DND-41 (cell line): ENCODE measurements at regions not wholly inside any gene's neighbourhood (a gene's known extent, or its start where the extent isn't known, plus 50 kb on each side); places are given as distances from the start of the nearest gene placed in this dataset.

Experiments used
- ATAC-seq: fragments of 200-7000 bp; cut with Tn5 transposase; 3 replicates; pipeline ENCODE4 v1.9.1; 2021; ENCODE audit warnings: low read depth; ENCODE audit not compliant: insufficient read depth
- DNase-seq: peaks from one replicate; pipeline ENCODE4 v3.0.0-alpha.2; 2020
- H2AFZ ChIP-seq: 2 replicates; pipeline ENCODE4 v1.6.0; 2012; ENCODE audit warnings: low read depth, low read length
- H3K27ac ChIP-seq: 2 replicates; pipeline ENCODE4 v1.5.1; 2012; ENCODE audit warnings: low read length, inconsistent platforms
- H3K27me3 ChIP-seq: fragments of 200-600 bp; sonication (generic); 2 replicates; pipeline ENCODE4 v1.6.0; 2012; ENCODE audit warnings: low read length, mild to moderate bottlenecking, inconsistent platforms; ENCODE audit not compliant: insufficient read depth, poor library complexity
- H3K36me3 ChIP-seq: 2 replicates; pipeline ENCODE4 v1.5.1; 2012; ENCODE audit warnings: low read length, inconsistent platforms; ENCODE audit not compliant: insufficient read depth
- H3K4me1 ChIP-seq: 2 replicates; pipeline ENCODE4 v1.5.1; 2012; ENCODE audit warnings: mild to moderate bottlenecking, low read length; ENCODE audit not compliant: insufficient read depth
- H3K4me2 ChIP-seq: 2 replicates; pipeline ENCODE4 v1.6.0; 2012; ENCODE audit warnings: mild to moderate bottlenecking, moderate library complexity, low read length, inconsistent platforms; ENCODE audit not compliant: insufficient read depth
- H3K4me3 ChIP-seq, 2 experiments: fragments of 200-600 bp in 1 of 2; shearing (Covaris generic) in 1 of 2; 2 replicates each; pipeline ENCODE4 v1.5.1; 2012 to 2016; ENCODE audit warnings: inconsistent platforms in 2 of 2, low read length in 2 of 2, mild to moderate bottlenecking in 2 of 2, low read depth in 1 of 2, moderate library complexity in 1 of 2
- H3K79me2 ChIP-seq: 2 replicates; pipeline ENCODE4 v1.6.0; 2012; ENCODE audit warnings: low read length, inconsistent platforms; ENCODE audit not compliant: insufficient read depth
- H3K9ac ChIP-seq: 2 replicates; pipeline ENCODE4 v1.6.0; 2012; ENCODE audit warnings: low read depth, mild to moderate bottlenecking, inconsistent platforms, low read length, moderate library complexity
- H3K9me3 ChIP-seq: 2 replicates; pipeline ENCODE4 v1.5.1; 2012; ENCODE audit warnings: low read length, moderate library complexity, mild to moderate bottlenecking, inconsistent platforms; ENCODE audit not compliant: insufficient read depth, severe bottlenecking
- H4K20me1 ChIP-seq: 2 replicates; pipeline ENCODE4 v1.6.0; 2012; ENCODE audit warnings: low read length; ENCODE audit not compliant: insufficient read depth
- CTCF ChIP-seq: IDR thresholded peaks from 2 replicates; pipeline ENCODE4 v1.5.1; 2012; ENCODE audit warnings: borderline replicate concordance, low read length, moderate library complexity, mild to moderate bottlenecking; ENCODE audit not compliant: poor library complexity, severe bottlenecking; ENCODE audit errors: extremely low read depth
- EZH2 ChIP-seq: IDR thresholded peaks from 3 replicates; pipeline ENCODE4 v1.6.1; 2012; ENCODE audit warnings: borderline replicate concordance, low read depth, mild to moderate bottlenecking, moderate library complexity, low read length, inconsistent platforms; ENCODE audit not compliant: severe bottlenecking

- no peaks in the 10 kb centered on the region for H3K36me3 ChIP-seq
- H3K4me3 ChIP-seq, result no peak overlapping the region
- H2AFZ ChIP-seq, result no peak overlapping the region
- DNase-seq, result no peak
- H3K27ac ChIP-seq, result no peak overlapping the region
- H3K9ac ChIP-seq, result no peak overlapping the region
- ATAC-seq, result no peak
- H3K27me3 ChIP-seq, result peaks cover 5% of the 10 kb centered on the region
- no peak for TF ChIP-seq CTCF
- no peak for TF ChIP-seq EZH2
- peaks cover 16% of the 10 kb centered on the region for H3K4me1 ChIP-seq
- no peaks in the 10 kb centered on the region for H4K20me1 ChIP-seq
- no peaks in the 10 kb centered on the region for H3K79me2 ChIP-seq
- no peaks in the 10 kb centered on the region for H3K9me3 ChIP-seq
- no peak overlapping the region for H3K4me2 ChIP-seq
These were observed 94.6 kb upstream of the SMIM36 start for GRCh38 chr17:55605705-55606487.

GRCh38 chr17:55601874-55602364, 90.7 kb upstream of the SMIM36 start:
- no peaks in the 10 kb centered on the region for H3K36me3 ChIP-seq
- ATAC-seq (peak; percentile 63; the same call in 2 of the 3 replicates), DNase-seq (peak; percentile 29)
- no peak overlapping the region for H3K27ac ChIP-seq
- H3K4me2 ChIP-seq, result no peak overlapping the region
- no peaks in the 10 kb centered on the region for H4K20me1 ChIP-seq
- H3K4me3 ChIP-seq, result no peak overlapping the region
- H3K79me2 ChIP-seq, result no peaks in the 10 kb centered on the region
- H3K9me3 ChIP-seq, result peaks cover 10% of the 10 kb centered on the region
- TF ChIP-seq CTCF (peak; percentile 65), EZH2 (no peak)
- no peak overlapping the region for H2AFZ ChIP-seq
- H3K27me3 ChIP-seq, result peaks cover 5% of the 10 kb centered on the region
- H3K4me1 ChIP-seq, result 0 out of 2 replicates have a peak, but pooled peaks cover 2% of the 10 kb centered on the region
- H3K9ac ChIP-seq, result no peak overlapping the region

GRCh38 chr17:55598495-55598894, 87.2 kb upstream of the SMIM36 start:
- H4K20me1 ChIP-seq, result no peaks in the 10 kb centered on the region
- H3K4me2 ChIP-seq, result no peak overlapping the region
- ATAC-seq, result no peak
- H3K4me3 ChIP-seq, result no peak overlapping the region
- no peaks in the 10 kb centered on the region for H3K36me3 ChIP-seq
- H3K4me1 ChIP-seq, result no peaks in the 10 kb centered on the region
- no peak overlapping the region for H2AFZ ChIP-seq
- H3K27me3 ChIP-seq, result no peaks in the 10 kb centered on the region
- peaks cover 10% of the 10 kb centered on the region for H3K9me3 ChIP-seq
- no peak overlapping the region for H3K27ac ChIP-seq
- no peaks in the 10 kb centered on the region for H3K79me2 ChIP-seq
- no peak for DNase-seq
- no peak overlapping the region for H3K9ac ChIP-seq
- TF ChIP-seq EZH2, result no peak
- TF ChIP-seq CTCF, result no peak
